GM12878 (cell line): ENCODE measurements at regions not wholly inside any gene's neighbourhood (a gene's known extent, or its start where the extent isn't known, plus 50 kb on each side); places are given as distances from the start of the nearest gene placed in this dataset.

Experiments
- ATAC-seq: fragments of 200-7000 bp; cut with Tn5 transposase; 3 replicates; pipeline ENCODE4 v1.9.1; 2020; ENCODE audit warnings: mild to moderate bottlenecking, moderate library complexity
- BruUV-seq: library from RNA; stranded (reverse); fragments of 400-500 nt; replicated peaks from 2 replicates; lab custom pipeline; 2021; lab: Mats Ljungman, UMichigan
- CTCF ChIA-PET: fragments of 300-600 bp; sonication (Branson Sonifier 250); formaldehyde crosslinking; extraction: SDS; loops from one replicate; lab custom pipeline; 2021; ENCODE audit warnings: inconsistent platforms; lab: Yijun Ruan, JAX
- POLR2A ChIA-PET: fragments of 350-600 bp; formaldehyde crosslinking; extraction: SDS; loops from one replicate; lab custom pipeline; 2021; ENCODE audit warnings: inconsistent platforms; lab: Charles Lee
- RAD21 ChIA-PET: fragments of 300-600 bp; sonication (Branson Sonifier 250); formaldehyde crosslinking; loops from one replicate; lab custom pipeline; 2023; ENCODE audit warnings: antibody characterized with exemption; ENCODE audit not compliant: unreplicated experiment; lab: Charles Lee
- SMC1A ChIA-PET: fragments of 300-600 bp; sonication (Branson Sonifier 250); formaldehyde crosslinking; loops from one replicate; lab custom pipeline; 2023; ENCODE audit not compliant: unreplicated experiment, uncharacterized antibody; lab: Charles Lee
- DNase-seq: peaks from one replicate; pipeline ENCODE4 v3.0.0-alpha.2; 2011; ENCODE audit warnings: low read depth, low spot score
- FAIRE-seq: peaks from 3 replicates; lab custom pipeline; 2011; peaks lifted over from hg19 to GRCh38; lab: Jason Lieb, UNC
- H2AFZ ChIP-seq: 2 replicates; pipeline ENCODE4 v1.6.0; 2011; ENCODE audit warnings: low read depth, low read length, control low read depth; ENCODE audit not compliant: control insufficient read depth
- H3K27ac ChIP-seq: 2 replicates; pipeline ENCODE4 v1.5.1; 2011; ENCODE audit warnings: control low read depth; ENCODE audit not compliant: control insufficient read depth, insufficient read depth
- H3K27me3 ChIP-seq, 2 experiments: replicated peaks in 1 of 2; 2 replicates each; pipeline versions ENCODE4 v1.6.0 to v1.6.1; 2011; ENCODE audit warnings: low read length in 1 of 2; ENCODE audit not compliant: control insufficient read depth in 2 of 2, insufficient read depth in 2 of 2
- H3K36me3 ChIP-seq, 2 experiments: 2 replicates each; pipeline ENCODE4 v1.5.1; 2011; ENCODE audit warnings: low read length in 1 of 2; ENCODE audit not compliant: control insufficient read depth in 2 of 2, insufficient read depth in 2 of 2
- H3K4me1 ChIP-seq: 2 replicates; pipeline ENCODE4 v1.6.1; 2011; ENCODE audit warnings: mild to moderate bottlenecking, low read length, moderate library complexity, mixed read lengths; ENCODE audit not compliant: control insufficient read depth, insufficient read depth
- H3K4me2 ChIP-seq: 2 replicates; pipeline ENCODE4 v1.6.0; 2011; ENCODE audit warnings: control low read depth; ENCODE audit not compliant: control insufficient read depth, insufficient read depth
- H3K4me3 ChIP-seq: fragments of 200-600 bp; sonication (generic); 2 replicates; pipeline ENCODE4 v1.5.1; 2016
- H3K79me2 ChIP-seq: 2 replicates; pipeline ENCODE4 v1.6.0; 2011; ENCODE audit warnings: low read length; ENCODE audit not compliant: control insufficient read depth, insufficient read depth
- H3K9ac ChIP-seq: 2 replicates; pipeline ENCODE4 v1.8.0; 2011; ENCODE audit warnings: low read length, control low read depth, mixed read lengths; ENCODE audit not compliant: control insufficient read depth, insufficient read depth
- H3K9me3 ChIP-seq: replicated peaks from 3 replicates; pipeline ENCODE4 v1.5.1; 2011; ENCODE audit warnings: mild to moderate bottlenecking, low read length; ENCODE audit not compliant: control insufficient read depth, insufficient read depth
- H4K20me1 ChIP-seq: 2 replicates; pipeline ENCODE4 v1.6.0; 2011; ENCODE audit not compliant: control insufficient read depth, insufficient read depth
- GATAD2B ChIP-seq: fragments of 450-650 bp; conservative IDR thresholded peaks from 2 replicates; pipeline ENCODE4 v1.6.1; 2017; ENCODE audit warnings: low read depth, mild to moderate bottlenecking, moderate library complexity
- HSF1 ChIP-seq: fragments of 150-350 bp; IDR thresholded peaks from 2 replicates; pipeline ENCODE4 v1.6.1; 2014; ENCODE audit warnings: mild to moderate bottlenecking, low read depth, low read length
- REST ChIP-seq: IDR thresholded peaks from 2 replicates; pipeline ENCODE4 v1.6.1; 2012; ENCODE audit warnings: mild to moderate bottlenecking, low read depth, low read length
- SMARCA5 ChIP-seq: fragments of 450-650 bp; IDR thresholded peaks from 2 replicates; pipeline ENCODE4 v1.6.1; 2017; ENCODE audit warnings: mild to moderate bottlenecking
- ZNF24 ChIP-seq: fragments of 450-650 bp; IDR thresholded peaks from 2 replicates; pipeline ENCODE4 v1.6.1; 2017; ENCODE audit warnings: antibody characterized with exemption, mild to moderate bottlenecking
- ZNF592 ChIP-seq: fragments of 450-650 bp; IDR thresholded peaks from 2 replicates; pipeline ENCODE4 v1.6.1; 2017; ENCODE audit warnings: mild to moderate bottlenecking, moderate library complexity
- WGBS: methylation state at CpG from one replicate; pipeline ENCODE4 v1.1.6; 2016; ENCODE audit warnings: low lambda C conversion rate; ENCODE audit not compliant: insufficient replicate concordance, insufficient coverage; ENCODE audit errors: missing lambda C conversion rate; 5-methylcytosine and 5-hydroxymethylcytosine counted together
- in situ Hi-C: fragments of 300-500 bp; cut with MboI; formaldehyde crosslinking; loops from 9 replicates; pipeline ENCODE4 v1.14.3; 2018; ENCODE audit warnings: mixed read lengths
- intact Hi-C: fragments of 100-400 bp; cut with micrococcal nuclease; formaldehyde crosslinking; loops from one replicate; pipeline ENCODE4 v1.14.2; 2022; ENCODE audit not compliant: unreplicated experiment
- TF ChIP-seq, protein P1 (sequence below): IDR thresholded peaks from 2 replicates; pipeline ENCODE4 v1.6.1; 2011; ENCODE audit warnings: borderline replicate concordance, low read depth, mild to moderate bottlenecking, moderate library complexity, low read length; ENCODE audit not compliant: insufficient read depth, poor library complexity, severe bottlenecking

DNA sequence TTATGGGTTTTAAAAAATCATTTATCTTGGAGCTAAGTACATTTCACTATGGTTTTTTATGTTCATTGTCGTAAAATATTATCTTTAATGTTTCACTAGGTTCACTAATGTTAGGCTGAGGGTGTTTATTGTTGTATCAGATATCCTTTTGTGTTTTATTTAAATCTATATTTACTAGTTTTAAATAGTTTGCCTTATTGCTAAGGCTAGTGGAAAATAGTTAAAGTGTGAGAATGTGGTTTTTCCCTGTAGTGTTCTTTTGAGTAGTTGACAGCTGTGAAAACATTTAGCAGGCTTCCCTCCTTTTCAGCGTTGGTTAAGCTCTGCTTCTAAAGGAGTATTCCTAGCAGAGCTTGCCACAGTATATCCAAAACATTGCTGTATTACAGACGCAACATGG lies 139.0 kb downstream of the TM9SF2 start:
- in situ Hi-C loops = no loop called here
- no TSS peak for BruUV-seq
- ChIA-PET CTCF (interaction anchor here (1.0 to 2.1 kb wide), 2 partner anchors 17 to 29 kb away, joined by 4 to 7 read pairs; no protein-coding TSS in a partner anchor), POLR2A (no interaction called here), SMC1A (interaction anchor here (1.1 kb wide), 1 partner anchor 21 kb away, joined by 4 read pairs; no protein-coding TSS in a partner anchor), RAD21 (no interaction called here)
- no peak for ATAC-seq
- no peaks in the 10 kb centered on the region for H3K9me3 ChIP-seq
- H4K20me1 ChIP-seq = no peaks in the 10 kb centered on the region
- TF ChIP-seq HSF1 (no peak), SMARCA5 (no peak), ZNF592 (no peak), ZNF24 (no peak), REST (no peak), GATAD2B (no peak)
- TF ChIP-seq, protein P1, sequence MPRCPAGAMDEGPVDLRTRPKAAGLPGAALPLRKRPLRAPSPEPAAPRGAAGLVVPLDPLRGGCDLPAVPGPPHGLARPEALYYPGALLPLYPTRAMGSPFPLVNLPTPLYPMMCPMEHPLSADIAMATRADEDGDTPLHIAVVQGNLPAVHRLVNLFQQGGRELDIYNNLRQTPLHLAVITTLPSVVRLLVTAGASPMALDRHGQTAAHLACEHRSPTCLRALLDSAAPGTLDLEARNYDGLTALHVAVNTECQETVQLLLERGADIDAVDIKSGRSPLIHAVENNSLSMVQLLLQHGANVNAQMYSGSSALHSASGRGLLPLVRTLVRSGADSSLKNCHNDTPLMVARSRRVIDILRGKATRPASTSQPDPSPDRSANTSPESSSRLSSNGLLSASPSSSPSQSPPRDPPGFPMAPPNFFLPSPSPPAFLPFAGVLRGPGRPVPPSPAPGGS = no peak
- intact Hi-C loops = no loop called here
- H3K9ac ChIP-seq = no peak overlapping the region
- no peaks in the 10 kb centered on the region for H3K27me3 ChIP-seq
- H2AFZ ChIP-seq = no peak overlapping the region
- WGBS = 58% methylated on average over 3 of the region's 3 CpGs
- H3K36me3 ChIP-seq = no peaks in the 10 kb centered on the region
- H3K27ac ChIP-seq = no peak overlapping the region
- H3K4me2 ChIP-seq = no peak overlapping the region
- DNase-seq = no peak
- FAIRE-seq = no peak
- no peak overlapping the region for H3K4me3 ChIP-seq
- peaks cover 11% of the 10 kb centered on the region for H3K4me1 ChIP-seq
- H3K79me2 ChIP-seq = no peaks in the 10 kb centered on the region
